A673 (cell line): ENCODE measurements at regions not wholly inside any gene's neighbourhood (a gene's known extent, or its start where the extent isn't known, plus 50 kb on each side); places are given as distances from the start of the nearest gene placed in this dataset.
A peak's percentile ranks its signal among the peaks of the same experiment; 100 is the strongest.

Source experiments
- BruUV-seq: library from RNA; stranded (reverse); fragments of 400-500 nt; replicated peaks from 2 replicates; lab custom pipeline; 2021; lab: Mats Ljungman, UMichigan
- CTCF ChIA-PET: fragments of 300-600 bp; sonication (Branson Sonifier 250); formaldehyde crosslinking; loops from one replicate; lab custom pipeline; 2022; ENCODE audit warnings: antibody characterized with exemption; lab: Charles Lee
- POLR2A ChIA-PET: fragments of 300-600 bp; sonication (Branson Sonifier 250); formaldehyde crosslinking; loops from one replicate; lab custom pipeline; 2022; ENCODE audit warnings: antibody characterized with exemption; ENCODE audit not compliant: low non-redundant PET; lab: Charles Lee
- DNase-seq: peaks from one replicate; pipeline ENCODE4 v3.0.0-alpha.2; 2015; ENCODE audit warnings: low spot score
- H3K27ac ChIP-seq: fragments of 200-600 bp; sonication (generic); 2 replicates; pipeline ENCODE4 v1.5.1; 2016; ENCODE audit warnings: mixed run types, low read depth, mild to moderate bottlenecking, mixed read lengths, antibody characterized with exemption, low read length; ENCODE audit not compliant: poor library complexity, severe bottlenecking
- H3K27me3 ChIP-seq: fragments of 200-600 bp; sonication (generic); replicated peaks from 2 replicates; pipeline ENCODE4 v1.6.1; 2017; ENCODE audit warnings: mixed run types, low read depth, mild to moderate bottlenecking, mixed read lengths, antibody characterized with exemption, low read length; ENCODE audit not compliant: insufficient read depth, poor library complexity
- H3K36me3 ChIP-seq: fragments of 200-600 bp; sonication (generic); 2 replicates; pipeline ENCODE4 v1.6.1; 2016; ENCODE audit warnings: mixed run types, mild to moderate bottlenecking, mixed read lengths, antibody characterized with exemption, low read length; ENCODE audit not compliant: insufficient read depth, poor library complexity, severe bottlenecking
- H3K4me1 ChIP-seq: fragments of 200-600 bp; sonication (generic); 2 replicates; pipeline ENCODE4 v1.6.1; 2017; ENCODE audit warnings: mixed run types, mild to moderate bottlenecking, mixed read lengths, antibody characterized with exemption, low read length; ENCODE audit not compliant: insufficient read depth, poor library complexity, severe bottlenecking
- H3K4me3 ChIP-seq: fragments of 200-600 bp; sonication (generic); 2 replicates; pipeline ENCODE4 v1.5.1; 2016; ENCODE audit warnings: low read depth, mixed run types, mild to moderate bottlenecking, mixed read lengths, low read length; ENCODE audit not compliant: poor library complexity, severe bottlenecking
- H3K9me3 ChIP-seq: fragments of 200-600 bp; sonication (generic); 2 replicates; pipeline ENCODE4 v1.6.1; 2016; ENCODE audit warnings: mixed run types, low read depth, mild to moderate bottlenecking, mixed read lengths, antibody characterized with exemption, low read length; ENCODE audit not compliant: poor library complexity, severe bottlenecking
- EZH2 ChIP-seq: fragments of 200-600 bp; sonication (generic); IDR thresholded peaks from 2 replicates; pipeline ENCODE4 v1.6.1; 2017; ENCODE audit warnings: borderline replicate concordance, low read depth, mild to moderate bottlenecking, mixed read lengths, antibody characterized with exemption, low read length; ENCODE audit not compliant: poor library complexity, severe bottlenecking
- intact Hi-C: fragments of 100-400 bp; cut with micrococcal nuclease; formaldehyde crosslinking; loops from one replicate; pipeline ENCODE4 v1.10.0; 2022; ENCODE audit not compliant: unreplicated experiment
- TF ChIP-seq, protein P1 (sequence below): fragments of 300-800, 200-600 bp; sonication (generic); conservative IDR thresholded peaks from 2 replicates; pipeline ENCODE4 v1.5.1; 2017; ENCODE audit warnings: low read depth, mild to moderate bottlenecking, antibody characterized with exemption, low read length, moderate library complexity, mixed read lengths

DNA sequence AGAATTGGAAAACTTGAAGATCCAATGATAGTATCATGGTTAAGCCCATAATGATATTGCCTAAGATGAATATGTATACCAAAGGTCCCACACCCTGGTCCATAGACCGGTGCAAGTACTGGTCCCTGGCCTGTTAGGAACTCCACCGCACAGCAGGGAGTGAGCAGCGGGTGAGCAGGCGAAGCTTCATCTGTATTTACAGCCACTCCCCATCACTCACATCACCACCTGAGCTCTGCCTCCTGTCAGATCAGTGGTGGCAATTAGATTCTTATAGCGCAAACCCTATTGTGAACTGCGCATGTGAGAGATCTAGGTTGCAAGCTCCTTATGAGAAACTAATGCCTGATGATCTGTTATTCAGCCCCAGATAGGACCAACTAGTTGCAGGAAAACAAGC lies 402.4 kb downstream of the EPHA4 start:
- intact Hi-C loops, result no loop called here
- Histone ChIP-seq H3K27me3 (no peaks in the 10 kb centered on the region), H3K9me3 (no peaks in the 10 kb centered on the region), H3K4me1 (no peaks in the 10 kb centered on the region), H3K4me3 (no peak overlapping the region), H3K36me3 (no peaks in the 10 kb centered on the region), H3K27ac (no peak overlapping the region)
- ChIA-PET POLR2A (no interaction called here), CTCF (no interaction called here)
- no peak for DNase-seq
- no peak for TF ChIP-seq EZH2
- TF ChIP-seq, protein P1, sequence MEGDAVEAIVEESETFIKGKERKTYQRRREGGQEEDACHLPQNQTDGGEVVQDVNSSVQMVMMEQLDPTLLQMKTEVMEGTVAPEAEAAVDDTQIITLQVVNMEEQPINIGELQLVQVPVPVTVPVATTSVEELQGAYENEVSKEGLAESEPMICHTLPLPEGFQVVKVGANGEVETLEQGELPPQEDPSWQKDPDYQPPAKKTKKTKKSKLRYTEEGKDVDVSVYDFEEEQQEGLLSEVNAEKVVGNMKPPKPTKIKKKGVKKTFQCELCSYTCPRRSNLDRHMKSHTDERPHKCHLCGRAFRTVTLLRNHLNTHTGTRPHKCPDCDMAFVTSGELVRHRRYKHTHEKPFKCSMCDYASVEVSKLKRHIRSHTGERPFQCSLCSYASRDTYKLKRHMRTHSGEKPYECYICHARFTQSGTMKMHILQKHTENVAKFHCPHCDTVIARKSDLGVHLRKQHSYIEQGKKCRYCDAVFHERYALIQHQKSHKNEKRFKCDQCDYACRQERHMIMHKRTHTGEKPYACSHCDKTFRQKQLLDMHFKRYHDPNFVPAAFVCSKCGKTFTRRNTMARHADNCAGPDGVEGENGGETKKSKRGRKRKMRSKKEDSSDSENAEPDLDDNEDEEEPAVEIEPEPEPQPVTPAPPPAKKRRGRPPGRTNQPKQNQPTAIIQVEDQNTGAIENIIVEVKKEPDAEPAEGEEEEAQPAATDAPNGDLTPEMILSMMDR, result no peak
- BruUV-seq, result no TSS peak

DNA sequence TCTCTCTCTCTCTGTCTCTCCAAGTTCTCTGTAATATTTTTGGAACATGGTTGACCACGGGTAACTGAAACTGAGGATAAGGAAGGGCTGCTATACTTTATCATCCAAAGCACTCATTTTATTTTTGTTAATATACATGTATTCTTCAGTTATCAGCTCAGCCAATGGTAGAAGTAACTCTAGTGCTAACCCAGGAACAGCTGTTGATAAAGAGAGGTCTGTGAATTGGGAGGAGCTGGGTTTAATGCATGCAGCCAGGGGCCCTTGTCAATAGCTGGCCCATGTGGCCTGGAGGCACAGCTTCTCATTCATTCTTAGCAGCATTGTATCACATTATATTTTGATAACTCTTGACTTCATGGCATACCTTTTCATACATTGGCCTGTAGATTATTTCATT lies 401.6 kb downstream of the EPHA4 start:
- POLR2A ChIA-PET, result no interaction called here
- H3K36me3 ChIP-seq, result no peaks in the 10 kb centered on the region
- no peak overlapping the region for H3K4me3 ChIP-seq
- no peaks in the 10 kb centered on the region for H3K9me3 ChIP-seq
- TF ChIP-seq, protein P1, result no peak
- TF ChIP-seq EZH2, result no peak
- BruUV-seq, result no TSS peak
- intact Hi-C loops, result no loop called here
- no peak for DNase-seq
- no peaks in the 10 kb centered on the region for H3K4me1 ChIP-seq
- CTCF ChIA-PET, result no interaction called here
- H3K27me3 ChIP-seq, result no peaks in the 10 kb centered on the region
- H3K27ac ChIP-seq, result no peak overlapping the region

DNA sequence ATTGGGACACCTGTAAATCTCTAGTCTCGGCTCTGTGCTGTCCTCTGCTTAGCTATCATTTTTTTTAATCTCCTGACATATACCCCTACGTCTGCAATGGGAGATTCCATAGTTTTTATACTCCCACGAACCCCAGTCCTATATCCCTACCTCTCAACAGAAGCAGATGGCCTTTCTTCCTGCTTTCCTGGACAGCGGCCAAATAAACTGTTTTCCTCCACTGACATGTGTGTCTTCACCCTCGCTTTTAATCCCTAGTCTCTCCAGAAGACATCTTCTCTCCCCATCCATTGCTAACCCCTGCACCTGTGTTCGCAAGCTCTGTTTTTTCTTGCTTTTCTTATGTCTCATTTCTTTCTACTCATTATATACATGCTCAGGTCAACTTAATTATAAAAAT lies 395.4 kb downstream of the EPHA4 start:
- no peaks in the 10 kb centered on the region for H3K36me3 ChIP-seq
- ChIA-PET POLR2A (no interaction called here), CTCF (no interaction called here)
- H3K4me3 ChIP-seq, result no peak overlapping the region
- H3K9me3 ChIP-seq, result no peaks in the 10 kb centered on the region
- H3K27me3 ChIP-seq, result no peaks in the 10 kb centered on the region
- H3K4me1 ChIP-seq, result no peaks in the 10 kb centered on the region
- TF ChIP-seq EZH2, result no peak
- TF ChIP-seq, protein P1, result no peak
- H3K27ac ChIP-seq, result no peak overlapping the region
- BruUV-seq, result no TSS peak
- peak; percentile 19 for DNase-seq
- intact Hi-C loops, result no loop called here
